Esophagus squamous epithelium (tissue), 4 donors: ENCODE measurements at regions not wholly inside any gene's neighbourhood (a gene's known extent, or its start where the extent isn't known, plus 50 kb on each side); places are given as distances from the start of the nearest gene placed in this dataset.

Source experiments
- CTCF ChIP-seq, 6 experiments: fragments of 450-650 bp in 4 of 6; fragments of 200-600 bp in 2 of 6; sonication (generic) in 2 of 6; IDR thresholded peaks; one replicate each; pipeline ENCODE4 v1.5.1; 2016 to 2019; ENCODE audit warnings: antibody characterized with exemption in 6 of 6, mild to moderate bottlenecking in 4 of 6, moderate library complexity in 4 of 6
- POLR2A ChIP-seq, 4 donors: fragments of 450-650 bp; IDR thresholded peaks; one replicate each; pipeline ENCODE4 v1.6.1; 2017; ENCODE audit warnings: antibody characterized with exemption in 4 of 4, mild to moderate bottlenecking in 4 of 4, moderate library complexity in 3 of 4

GRCh38 chr9:79176014-79176697 is 395.6 kb upstream of the TLE4 start:
- TF ChIP-seq CTCF (IDR thresholded peaks at IDR 0.05) (no peak), POLR2A (IDR thresholded peaks at IDR 0.05) (no peak)
